Kasumi-1 (cell line): ENCODE measurements at regions not wholly inside any gene's neighbourhood (a gene's known extent, or its start where the extent isn't known, plus 50 kb on each side); places are given as distances from the start of the nearest gene placed in this dataset.

Experiments used
- DNase-seq, 2 experiments: peaks; one replicate each; lab custom pipeline; 2025; lab: John Stamatoyannopoulos, UW

DNA sequence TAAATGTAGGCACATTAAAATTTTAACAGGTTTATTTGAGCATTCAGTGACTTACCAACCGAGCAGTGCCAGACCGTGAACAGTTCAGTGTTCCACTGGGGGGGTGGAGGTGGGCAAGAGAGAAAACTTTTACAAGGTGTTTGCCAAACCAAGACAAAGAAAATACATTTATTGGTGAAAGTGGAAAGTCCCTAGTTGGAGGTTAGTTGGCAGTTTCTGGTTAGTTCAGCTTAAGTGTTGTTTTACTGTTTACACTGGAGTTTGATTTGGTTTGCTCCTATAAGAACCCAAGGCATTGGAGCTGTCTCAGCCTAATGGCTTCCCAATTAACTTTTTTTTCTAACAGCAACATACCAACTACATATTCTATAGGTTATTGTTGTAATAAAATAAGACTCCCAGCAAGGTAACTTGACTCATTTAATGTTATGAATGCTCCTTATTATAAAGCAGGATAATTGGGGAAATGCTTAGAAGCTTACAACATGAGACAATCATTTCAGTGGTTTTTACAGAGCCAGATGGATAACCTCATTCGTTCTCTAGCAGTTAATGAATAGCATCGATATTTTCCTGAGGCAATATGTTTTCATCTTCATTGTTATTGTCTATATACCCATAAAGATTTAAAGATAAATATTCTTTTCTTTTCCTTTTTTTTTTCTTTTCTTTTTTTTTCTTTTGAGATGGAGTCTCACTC lies 115.8 kb downstream of the ETNK1 start:
- DNase-seq, result no peak

DNA sequence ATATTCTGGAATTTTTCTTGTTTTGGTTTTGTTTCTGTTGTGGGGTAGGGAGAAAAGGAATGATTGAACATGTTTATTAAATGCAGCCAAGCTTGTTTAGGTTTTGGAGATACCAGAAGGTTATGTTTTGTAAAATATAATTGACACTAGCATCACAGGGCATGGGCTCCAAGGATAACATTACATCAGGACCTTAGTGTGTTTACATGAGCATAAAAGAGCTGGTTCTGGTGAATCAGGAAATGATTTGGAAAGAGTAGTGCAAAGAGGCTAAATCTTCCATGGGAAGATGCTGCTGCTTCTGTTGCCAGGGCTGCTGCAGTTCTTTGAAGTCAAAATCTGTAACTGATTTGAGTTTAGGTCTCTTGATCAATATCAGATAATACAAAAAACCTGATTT lies 118.7 kb downstream of the ETNK1 start:
- no peak for DNase-seq

DNA sequence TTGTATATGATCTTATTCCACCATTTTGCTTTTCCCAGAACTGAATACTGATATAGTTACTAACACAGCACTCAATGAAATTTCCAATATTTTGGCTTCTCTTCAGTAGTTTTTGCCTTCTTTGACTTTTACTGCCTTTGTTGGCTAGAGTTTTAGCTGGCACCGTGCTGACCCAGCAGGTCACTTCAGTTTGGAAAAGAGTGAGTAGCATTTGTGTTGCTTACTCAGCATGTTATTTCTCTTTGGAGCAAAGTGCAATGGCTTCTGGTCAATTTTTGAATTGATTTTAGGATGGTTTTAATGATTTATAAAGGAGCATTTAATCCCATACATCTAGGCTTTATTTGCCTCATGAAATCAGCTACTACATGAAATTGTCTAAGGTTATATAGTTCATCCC lies 119.2 kb downstream of the ETNK1 start:
- no peak for DNase-seq

DNA sequence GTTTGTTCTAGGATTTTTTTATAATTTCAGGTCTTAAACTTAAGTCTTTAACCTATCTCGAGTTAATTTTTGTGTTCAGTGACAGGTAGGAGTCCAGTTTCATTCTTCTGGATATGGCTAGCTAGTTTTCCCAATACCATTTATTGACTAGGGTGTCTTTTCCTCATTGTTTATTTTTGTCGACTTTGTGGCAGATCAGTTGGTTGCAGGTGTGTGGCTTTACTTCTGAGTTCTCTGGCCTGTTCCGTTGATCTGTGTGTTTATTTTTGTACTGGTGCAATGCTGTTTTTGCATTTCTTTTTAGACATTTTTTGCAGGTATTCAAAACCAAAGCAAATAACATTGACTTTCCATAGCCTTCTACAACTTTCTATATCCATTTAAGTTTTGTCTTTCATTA lies 121.7 kb downstream of the ETNK1 start:
- DNase-seq, result no peak

DNA sequence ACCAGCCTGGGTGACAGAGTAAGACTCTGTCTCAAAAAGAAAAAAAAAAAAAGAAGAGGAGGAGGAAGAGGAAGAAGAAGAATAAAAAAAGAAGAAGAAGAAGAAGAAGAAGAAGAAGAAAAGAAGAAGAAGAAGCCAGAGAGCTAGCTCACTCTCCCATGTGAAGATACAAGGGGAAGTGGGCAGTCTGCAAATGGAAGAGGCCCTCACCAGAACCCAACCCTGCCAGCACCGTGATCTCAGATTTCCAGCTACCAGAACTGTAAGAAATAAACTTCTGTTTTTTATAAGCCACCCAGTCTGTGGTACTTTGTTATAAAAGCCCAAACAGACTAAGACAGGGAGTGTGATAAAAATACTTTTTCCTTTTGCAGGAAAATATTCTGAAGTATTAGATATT lies 130.7 kb downstream of the ETNK1 start:
- peak; percentile 35 for DNase-seq

DNA sequence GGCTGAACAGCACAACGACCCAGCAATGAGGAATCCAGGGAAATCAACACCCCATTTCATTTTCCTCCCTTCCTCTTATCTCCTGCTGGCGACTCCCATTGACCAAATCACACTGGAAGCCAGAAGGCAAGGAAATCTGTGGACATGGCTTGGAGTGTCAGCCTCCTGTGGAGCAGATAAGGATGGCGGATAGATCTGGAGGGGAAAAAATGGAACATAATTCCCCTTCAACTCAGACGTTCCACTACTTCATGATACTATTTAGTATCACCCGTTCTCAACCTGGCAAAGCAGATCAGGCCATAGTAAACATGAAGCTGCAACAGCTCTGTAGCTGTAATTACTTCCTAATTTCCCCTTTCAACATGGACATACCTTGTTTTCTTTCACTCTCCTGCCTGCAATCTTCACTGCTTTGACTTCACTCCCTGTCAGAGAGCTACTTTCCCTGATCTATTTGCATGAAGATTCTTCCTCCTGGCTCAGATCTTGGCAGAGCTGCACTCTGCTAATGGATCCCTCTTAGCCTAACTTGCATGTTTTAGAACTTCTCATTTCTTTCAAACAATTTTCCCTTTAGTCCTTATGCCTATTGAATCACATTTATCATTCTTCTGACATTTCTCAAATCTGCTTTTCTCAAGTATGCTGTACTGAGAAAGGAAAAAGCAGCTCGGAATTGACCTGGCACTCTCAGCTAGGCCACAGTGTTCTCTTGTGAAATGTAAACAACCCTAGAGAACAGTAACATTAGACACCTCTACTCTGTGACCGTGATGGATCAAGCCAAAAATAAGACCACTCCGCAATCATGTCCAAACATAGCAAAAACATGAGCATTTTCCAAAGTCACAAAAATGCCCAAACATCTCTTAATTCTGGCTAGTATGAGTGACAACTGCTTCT lies 135.1 kb downstream of the ETNK1 start:
- DNase-seq, result no peak

DNA sequence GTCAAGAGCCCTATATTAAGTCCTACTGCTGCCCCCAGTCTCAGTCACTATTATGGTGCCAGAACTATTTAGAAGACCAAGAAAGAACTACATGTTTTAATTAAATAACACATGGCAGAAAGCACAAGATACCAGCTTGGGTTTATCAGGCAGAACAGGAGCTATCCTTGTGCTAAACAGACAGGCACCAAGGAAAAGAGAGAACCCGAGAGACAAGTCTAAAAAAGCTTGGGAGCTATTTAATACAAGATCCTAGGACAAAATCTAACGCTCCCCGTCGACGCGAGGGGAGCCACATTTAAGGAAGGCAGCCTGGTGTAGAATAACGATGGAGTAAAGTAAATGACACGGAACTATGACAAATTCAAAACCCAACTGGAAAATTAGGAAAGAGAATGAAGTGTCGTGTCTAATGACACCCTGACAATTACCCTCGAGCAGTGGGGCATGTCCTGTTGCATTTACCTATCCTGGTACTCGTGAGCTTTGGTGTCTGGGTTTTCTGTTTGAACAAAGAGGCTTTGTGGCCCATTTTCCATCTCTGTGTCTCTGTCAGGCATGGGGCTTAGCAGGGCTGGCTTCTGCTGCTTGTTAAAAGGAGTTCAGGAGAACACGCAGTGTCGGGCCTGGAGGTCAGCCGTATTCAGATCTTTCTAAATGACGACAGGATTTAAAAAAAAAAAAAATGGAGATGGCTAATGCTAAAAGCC lies 140.6 kb downstream of the ETNK1 start:
- no peak for DNase-seq

DNA sequence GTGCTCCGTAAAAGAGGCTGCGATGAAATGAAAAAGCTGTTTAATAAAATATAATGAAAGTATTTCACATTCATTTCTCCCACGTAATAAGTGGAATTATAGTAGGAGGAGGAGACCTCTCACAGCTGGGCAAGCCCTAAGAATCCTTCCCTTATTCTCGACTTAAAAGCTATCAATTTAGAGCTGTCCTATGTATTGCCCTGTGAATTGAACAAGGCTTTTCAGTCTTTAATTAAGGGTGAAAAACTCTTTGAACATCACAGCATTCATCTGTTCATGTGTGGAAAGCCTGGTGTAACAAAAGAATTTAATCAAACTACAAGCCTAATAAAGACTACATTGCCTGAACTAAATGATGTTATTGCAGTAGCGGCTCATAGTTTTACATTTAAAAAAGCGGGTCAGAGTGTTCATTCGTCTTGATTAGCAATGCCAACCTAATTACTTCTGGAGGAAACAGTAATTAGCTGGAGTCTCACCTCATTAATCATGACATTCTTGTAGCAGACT lies 142.0 kb downstream of the ETNK1 start:
- DNase-seq, result no peak

DNA sequence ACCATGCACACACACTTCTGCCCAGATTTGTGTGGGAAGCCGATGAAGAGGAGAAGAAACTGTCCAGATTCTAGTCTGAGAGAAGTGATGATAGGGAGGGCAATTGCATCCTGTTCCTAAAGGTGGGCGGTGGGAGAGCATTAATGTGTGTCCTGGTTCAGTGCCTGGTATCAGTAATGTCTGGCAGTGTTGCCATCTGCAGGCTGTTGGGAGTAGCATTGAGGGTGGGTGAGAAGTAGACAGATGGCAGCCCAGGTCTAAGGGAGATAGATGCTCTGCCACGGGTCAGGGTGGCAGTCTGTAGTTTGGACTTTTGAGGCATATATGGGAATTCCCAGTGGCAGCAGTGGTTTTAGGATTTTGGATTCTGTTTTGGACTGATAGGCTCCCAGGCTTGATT lies 156.4 kb downstream of the ETNK1 start:
- no peak for DNase-seq

DNA sequence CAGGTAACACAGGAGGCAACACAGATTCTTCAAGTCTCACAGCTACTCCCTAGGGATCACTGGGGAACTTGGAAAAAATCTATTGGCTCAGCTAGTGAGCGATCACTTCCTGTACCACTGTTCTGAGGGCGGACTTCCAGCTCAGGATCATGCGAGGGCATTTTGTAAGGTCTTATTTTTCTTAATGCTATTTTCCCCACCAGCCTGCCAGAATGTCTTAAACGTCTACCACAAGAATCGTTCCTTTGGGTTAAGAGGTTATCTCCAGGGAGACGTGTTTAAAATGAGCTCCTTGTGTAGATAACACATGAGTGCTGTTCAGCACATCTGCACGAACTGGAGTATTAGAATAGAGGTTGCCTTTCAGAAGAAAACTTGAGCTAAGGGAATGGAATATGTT lies 162.6 kb downstream of the ETNK1 start:
- DNase-seq, result no peak

DNA sequence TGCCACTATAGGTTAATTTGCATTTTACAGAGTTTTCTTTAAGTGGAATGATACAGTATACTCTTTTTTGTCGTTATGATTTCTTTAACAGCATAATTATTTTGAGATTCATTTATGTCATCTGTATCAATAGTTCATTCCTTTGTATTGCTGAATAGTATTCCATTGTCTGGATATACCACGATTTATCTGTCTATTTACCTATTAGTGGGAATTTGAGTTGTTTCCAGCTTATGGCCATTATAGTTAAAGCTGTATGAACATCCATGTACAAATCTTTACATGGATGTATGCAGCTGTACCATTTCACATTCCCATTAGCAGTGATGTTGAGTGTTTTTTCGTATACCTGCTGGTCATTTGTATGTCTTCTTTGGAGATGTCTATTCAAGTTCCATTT lies 163.9 kb downstream of the ETNK1 start:
- no peak for DNase-seq

DNA sequence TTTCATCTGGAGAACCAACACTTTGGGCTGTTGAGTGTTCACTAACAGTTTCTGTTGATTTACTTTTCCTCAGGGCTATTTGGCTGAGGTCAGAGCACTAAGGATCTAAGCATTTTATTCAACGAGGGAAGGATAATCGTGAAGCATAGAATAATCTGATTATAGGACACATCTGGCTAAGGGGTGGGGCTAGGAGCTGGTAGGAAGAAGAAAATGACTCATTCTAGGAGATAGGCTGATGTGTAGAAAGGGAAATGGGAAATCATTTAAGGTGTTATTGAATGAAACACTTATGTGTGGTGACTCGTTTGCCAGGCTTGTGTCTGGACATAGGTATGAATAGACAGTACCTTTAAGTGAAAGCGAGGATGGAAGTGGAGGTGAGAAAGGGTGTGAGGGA lies 167.2 kb downstream of the ETNK1 start:
- DNase-seq, result no peak

DNA sequence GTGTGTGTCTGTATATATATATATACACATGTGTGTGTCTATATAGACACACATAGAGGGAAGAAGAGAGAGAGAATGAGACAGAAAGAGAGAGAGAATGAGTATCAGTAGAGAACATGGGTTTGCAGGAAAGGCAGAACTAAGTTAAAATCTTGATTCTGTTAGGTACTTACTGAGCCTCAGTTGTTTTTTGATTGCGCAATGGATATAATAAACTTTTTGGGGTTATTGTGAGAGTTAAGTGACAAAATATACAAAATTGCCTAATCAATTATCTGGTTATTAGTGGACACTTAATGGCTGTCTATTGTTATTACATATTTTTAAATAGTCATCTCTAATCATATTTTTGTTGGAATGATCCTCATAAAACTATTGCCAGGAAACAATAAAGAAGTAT lies 169.0 kb downstream of the ETNK1 start:
- DNase-seq, result no peak

DNA sequence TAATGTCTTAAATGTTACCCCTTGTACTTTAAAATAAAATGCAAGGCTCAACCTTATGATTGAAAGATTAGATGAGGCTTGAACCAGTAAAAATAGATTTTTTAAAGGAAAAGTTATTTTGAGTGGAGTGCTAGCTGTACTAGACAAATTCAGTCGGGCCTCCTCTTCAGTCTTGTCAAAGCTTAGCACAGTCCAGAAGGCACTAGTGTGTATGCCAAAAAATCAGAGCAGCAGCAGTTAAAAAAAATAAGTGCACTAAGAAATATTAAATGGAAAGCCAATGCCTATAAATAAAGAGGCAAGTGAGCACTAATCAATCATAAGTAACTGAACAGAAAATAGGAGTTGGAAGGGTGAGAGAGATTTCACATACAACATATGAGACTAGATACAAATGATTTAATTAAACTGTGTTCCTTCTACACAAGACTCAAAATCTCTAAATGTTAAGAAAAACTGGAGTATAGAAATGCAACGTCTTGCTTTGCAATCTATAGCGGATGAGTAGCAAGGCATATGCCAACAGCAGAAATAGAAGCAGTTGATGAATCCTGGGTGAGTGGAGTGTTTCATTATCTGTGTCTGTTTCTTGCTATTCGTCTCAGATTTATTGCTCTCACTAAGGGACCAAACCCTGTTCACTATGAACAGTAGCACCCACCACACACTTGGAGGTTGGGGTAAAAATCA lies 172.1 kb downstream of the ETNK1 start:
- no peak for DNase-seq

DNA sequence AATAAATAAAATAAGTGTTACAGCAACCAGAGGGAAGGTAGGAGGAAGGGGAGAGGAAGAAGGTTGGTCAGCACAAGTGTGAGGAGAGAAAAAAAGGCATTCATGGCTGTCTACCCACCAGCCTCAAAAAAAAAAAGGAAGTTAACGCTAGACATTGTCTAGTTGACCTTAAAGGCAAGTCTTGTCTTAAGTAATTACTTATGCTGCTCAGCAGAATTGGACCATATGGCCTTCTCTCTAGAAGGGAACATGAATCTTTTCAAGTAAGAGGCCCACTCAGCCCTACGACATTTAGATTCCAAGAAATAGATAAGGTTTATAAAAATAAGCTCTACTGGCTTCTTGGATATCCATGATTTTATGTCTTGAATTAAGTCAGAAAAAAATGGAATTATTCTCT lies 172.7 kb downstream of the ETNK1 start:
- DNase-seq, result peak; percentile 33 to 35

DNA sequence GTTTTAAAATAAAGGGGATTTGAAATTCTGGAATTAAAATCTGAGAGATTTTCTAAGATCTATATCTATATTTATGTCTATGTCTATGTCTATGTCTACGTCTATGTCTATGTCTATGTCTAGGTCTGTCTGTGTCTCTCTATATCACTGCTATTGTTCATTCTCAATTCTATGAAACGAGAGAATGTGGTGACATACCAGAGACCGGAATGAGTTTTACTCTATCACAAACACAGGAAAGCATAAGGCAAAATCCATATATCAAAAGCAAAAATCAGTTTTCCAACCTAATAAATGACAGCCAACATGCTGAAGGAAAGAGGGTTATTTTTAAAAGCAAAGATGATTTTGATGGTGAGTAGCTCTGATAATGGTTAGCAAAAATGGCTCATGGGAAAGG lies 173.1 kb downstream of the ETNK1 start:
- no peak for DNase-seq

DNA sequence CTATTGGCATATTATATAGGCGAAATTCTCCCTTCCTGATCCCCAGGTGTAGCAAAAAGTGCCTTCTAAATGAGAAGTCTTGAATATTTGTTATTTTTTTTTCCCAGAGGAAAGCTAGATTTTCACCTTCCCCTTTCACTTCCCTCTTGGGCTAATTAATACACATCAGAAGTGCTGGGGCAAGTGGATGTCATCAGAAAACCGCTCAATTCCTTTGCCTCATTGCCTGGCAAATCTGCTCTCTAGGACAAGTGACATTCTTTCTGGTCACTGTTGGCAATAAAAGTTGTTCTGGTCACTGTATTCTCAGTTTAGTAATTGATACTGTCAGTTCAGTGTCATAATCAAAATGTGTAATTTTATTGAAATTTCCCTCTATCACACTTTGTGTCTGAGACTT lies 174.5 kb downstream of the ETNK1 start:
- no peak for DNase-seq

DNA sequence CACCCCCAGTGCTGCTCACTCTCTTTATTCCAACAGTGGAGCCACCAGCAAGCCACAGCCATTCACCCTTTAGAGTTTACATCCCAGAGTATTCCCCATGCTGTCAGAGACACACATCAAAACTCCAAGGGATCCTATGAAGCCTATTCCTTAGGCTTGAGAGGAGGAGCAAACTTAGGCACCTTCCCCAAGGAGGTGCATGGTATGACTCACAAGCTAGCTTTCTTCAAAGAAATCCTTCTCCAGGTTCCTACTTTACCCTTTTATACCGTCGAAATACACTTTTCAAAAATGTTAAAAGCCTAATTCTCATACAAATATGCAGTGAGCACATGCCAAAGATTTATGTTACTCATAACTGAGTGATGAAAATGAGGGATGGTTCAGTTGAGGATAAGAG lies 175.4 kb downstream of the ETNK1 start:
- DNase-seq, result no peak

DNA sequence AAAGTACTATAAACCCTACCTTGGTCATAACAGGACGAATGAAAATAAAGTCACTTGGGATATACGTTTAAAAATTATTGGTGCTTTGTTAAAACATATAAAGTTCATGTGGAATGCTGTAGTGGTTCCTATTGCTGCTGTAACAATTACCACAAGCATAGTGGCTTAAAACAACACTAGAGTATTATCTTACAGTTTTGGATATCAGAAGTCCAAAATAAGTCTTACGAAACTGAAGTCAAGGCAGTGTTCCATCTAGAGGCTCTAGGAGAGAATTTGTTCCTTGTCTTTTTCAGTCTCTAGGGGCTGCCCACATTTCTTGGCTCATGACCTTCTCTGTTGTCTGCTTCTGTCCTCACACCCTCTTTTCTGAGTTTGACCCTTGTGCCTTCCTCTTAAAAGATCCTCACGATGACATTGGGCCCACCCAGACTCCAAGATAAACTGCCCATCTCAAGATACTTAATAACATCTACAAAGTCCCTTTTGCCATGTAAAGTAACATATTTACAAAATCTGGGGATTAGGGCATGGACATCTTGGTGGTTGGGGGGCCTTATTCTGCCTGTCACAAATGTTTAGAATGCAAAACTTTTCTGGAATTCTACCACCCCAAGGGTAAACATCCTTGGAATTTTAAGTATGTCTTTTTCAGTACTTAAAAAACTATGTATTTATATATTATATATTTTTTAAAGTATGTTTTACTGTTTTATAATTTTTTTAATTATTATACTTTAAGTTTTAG lies 178.1 kb downstream of the ETNK1 start:
- DNase-seq, result no peak

DNA sequence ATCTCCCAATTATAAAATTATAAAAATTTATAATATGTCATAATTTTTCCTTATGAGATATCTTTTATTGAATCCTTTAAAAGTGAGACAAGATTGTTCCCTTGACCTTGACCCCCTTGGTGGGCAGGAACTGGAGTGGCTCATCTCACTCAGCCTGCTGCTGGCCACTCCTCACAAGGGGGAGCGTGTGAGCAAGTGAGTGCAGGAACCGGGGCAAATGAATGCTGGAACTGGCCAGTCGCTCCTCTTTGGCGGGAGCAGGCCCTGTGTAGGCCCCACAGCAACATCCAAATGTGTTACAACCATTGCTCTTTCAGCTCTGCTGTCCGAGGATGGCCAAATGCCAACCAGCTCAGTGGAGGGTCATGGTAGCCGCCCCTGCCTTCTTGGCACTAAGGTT lies 178.8 kb downstream of the ETNK1 start:
- no peak for DNase-seq

DNA sequence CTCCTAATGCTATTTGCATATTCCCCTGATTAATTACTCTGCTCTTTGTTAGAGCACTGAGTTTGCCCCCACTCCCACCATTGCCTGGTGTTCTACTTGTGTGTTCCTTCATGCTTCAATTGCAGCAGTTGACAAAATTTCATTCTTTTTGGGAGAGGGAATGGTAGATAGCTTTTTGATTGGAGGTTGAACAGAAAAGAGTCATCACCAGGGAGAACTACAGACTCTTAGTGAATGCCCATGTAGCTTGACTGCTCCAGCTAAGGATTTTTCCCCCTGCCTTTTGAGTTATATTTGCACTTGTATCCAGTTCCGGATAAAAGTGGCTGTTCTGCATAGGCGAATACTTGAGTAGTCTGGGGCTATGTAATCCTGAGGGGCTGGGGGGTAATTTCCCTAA lies 183.9 kb downstream of the ETNK1 start:
- no peak for DNase-seq
